ENCODE measurements at regions not wholly inside any gene's neighbourhood (a gene's known extent, or its start where the extent isn't known, plus 50 kb on each side); places are given as distances from the start of the nearest gene placed in this dataset.

GRCh38 chr3:69579306-69580041 lies 159.8 kb upstream of the MITF start:
- ChIA-PET POLR2A (interaction anchor here (0.6 kb wide), 1 partner anchor 81 kb away, joined by 3 read pairs; no protein-coding TSS in a partner anchor), CTCF (no interaction called here)
- no peak for DNase-seq (ENCODE audit: extremely low spot score)
- no peak for TF ChIP-seq L3MBTL2 (conservative IDR thresholded peaks at IDR 0.05)
- no peak for TF ChIP-seq ZNF384 (IDR thresholded peaks at IDR 0.05)

- ChIA-PET POLR2A (no interaction called here), CTCF (no interaction called here)
- DNase-seq (ENCODE audit: extremely low spot score): no peak
- TF ChIP-seq ARNT (IDR thresholded peaks at IDR 0.05) (no peak), FOXA1 (IDR thresholded peaks at IDR 0.05) (no peak), CTBP1 (IDR thresholded peaks at IDR 0.05; ENCODE audit: borderline replicate concordance) (no peak)
Measured at GRCh38 chr3:69569520-69569919, 169.7 kb upstream of the MITF start.

- ChIA-PET POLR2A (no interaction called here), CTCF (no interaction called here)
- no peak for TF ChIP-seq ELF4 (IDR thresholded peaks at IDR 0.05)
- no peak for TF ChIP-seq BHLHE40 (IDR thresholded peaks at IDR 0.05; ENCODE audit: borderline replicate concordance)
- TF ChIP-seq FOXK2 (IDR thresholded peaks at IDR 0.05): no peak
- no peak for TF ChIP-seq PKNOX1 (IDR thresholded peaks at IDR 0.05)
- no peak for TF ChIP-seq ZNF384 (IDR thresholded peaks at IDR 0.05)
- TF ChIP-seq HDGF (IDR thresholded peaks at IDR 0.05; ENCODE audit: borderline replicate concordance): no peak
- no peak for TF ChIP-seq LEF1 (IDR thresholded peaks at IDR 0.05; ENCODE audit: borderline replicate concordance)
- TF ChIP-seq CTBP1 (IDR thresholded peaks at IDR 0.05; ENCODE audit: borderline replicate concordance): no peak
- TF ChIP-seq SUZ12 (IDR thresholded peaks at IDR 0.05): no peak
- no peak for TF ChIP-seq FOXA1 (IDR thresholded peaks at IDR 0.05)
- DNase-seq (ENCODE audit: extremely low spot score): no peak
Measured at GRCh38 chr3:69568951-69569350, 170.3 kb upstream of the MITF start.

GRCh38 chr3:69568458-69568857 lies 170.8 kb upstream of the MITF start:
- POLR2A ChIA-PET: no interaction called here

GRCh38 chr3:69567710-69568052 lies 171.6 kb upstream of the MITF start:
- TF ChIP-seq TARDBP (IDR thresholded peaks at IDR 0.05) (no peak), ARNT (IDR thresholded peaks at IDR 0.05) (no peak), BHLHE40 (IDR thresholded peaks at IDR 0.05; ENCODE audit: borderline replicate concordance) (no peak), PKNOX1 (IDR thresholded peaks at IDR 0.05) (no peak), ZNF384 (IDR thresholded peaks at IDR 0.05) (no peak)
- no peak for DNase-seq (ENCODE audit: extremely low spot score)
- ChIA-PET POLR2A (no interaction called here), CTCF (interaction anchor here (0.6 kb wide), 1 partner anchor 263 kb away, joined by 4 read pairs; no protein-coding TSS in a partner anchor)

More at GRCh38 chr3:69568458-69568857, 170.8 kb upstream of the MITF start:
- no peak for DNase-seq (ENCODE audit: extremely low spot score)
- CTCF ChIA-PET: no interaction called here
- no peak for TF ChIP-seq BHLHE40 (IDR thresholded peaks at IDR 0.05; ENCODE audit: borderline replicate concordance)
- TF ChIP-seq CTBP1 (IDR thresholded peaks at IDR 0.05; ENCODE audit: borderline replicate concordance): no peak
- no peak for TF ChIP-seq ELF4 (IDR thresholded peaks at IDR 0.05)
- TF ChIP-seq SP1 (IDR thresholded peaks at IDR 0.05): no peak
- no peak for TF ChIP-seq FOXM1 (IDR thresholded peaks at IDR 0.05; ENCODE audit: borderline replicate concordance)

GRCh38 chr3:69567023-69567709 lies 172.1 kb upstream of the MITF start:
- no peak for DNase-seq (ENCODE audit: extremely low spot score)
- CTCF ChIA-PET: interaction anchor here (0.6 kb wide), 1 partner anchor 262 kb away, joined by 4 read pairs; no protein-coding TSS in a partner anchor
- no peak for TF ChIP-seq LEF1 (IDR thresholded peaks at IDR 0.05; ENCODE audit: borderline replicate concordance)
- TF ChIP-seq BHLHE40 (IDR thresholded peaks at IDR 0.05; ENCODE audit: borderline replicate concordance): no peak
- TF ChIP-seq PKNOX1 (IDR thresholded peaks at IDR 0.05): no peak
- TF ChIP-seq L3MBTL2 (conservative IDR thresholded peaks at IDR 0.05): no peak
- no peak for TF ChIP-seq TARDBP (IDR thresholded peaks at IDR 0.05)
- TF ChIP-seq HDGF (IDR thresholded peaks at IDR 0.05; ENCODE audit: borderline replicate concordance): no peak
- no peak for TF ChIP-seq ELF4 (IDR thresholded peaks at IDR 0.05)
- no peak for TF ChIP-seq CTBP1 (IDR thresholded peaks at IDR 0.05; ENCODE audit: borderline replicate concordance)
- POLR2A ChIA-PET: no interaction called here

- no peak for DNase-seq (ENCODE audit: extremely low spot score)
- ChIA-PET POLR2A (no interaction called here), CTCF (no interaction called here)
- TF ChIP-seq L3MBTL2 (conservative IDR thresholded peaks at IDR 0.05) (no peak), FOXM1 (IDR thresholded peaks at IDR 0.05; ENCODE audit: borderline replicate concordance) (no peak), FOXK2 (IDR thresholded peaks at IDR 0.05) (no peak), HDGF (IDR thresholded peaks at IDR 0.05; ENCODE audit: borderline replicate concordance) (no peak), LEF1 (IDR thresholded peaks at IDR 0.05; ENCODE audit: borderline replicate concordance) (no peak), TARDBP (IDR thresholded peaks at IDR 0.05) (no peak), BHLHE40 (IDR thresholded peaks at IDR 0.05; ENCODE audit: borderline replicate concordance) (no peak), ELF4 (IDR thresholded peaks at IDR 0.05) (no peak), CTBP1 (IDR thresholded peaks at IDR 0.05; ENCODE audit: borderline replicate concordance) (no peak), SUZ12 (IDR thresholded peaks at IDR 0.05) (no peak), ZNF384 (IDR thresholded peaks at IDR 0.05) (no peak)
Measured at GRCh38 chr3:69566275-69566674, 173.0 kb upstream of the MITF start.
